H1 (cell line): ENCODE measurements at regions not wholly inside any gene's neighbourhood (a gene's known extent, or its start where the extent isn't known, plus 50 kb on each side); places are given as distances from the start of the nearest gene placed in this dataset.

Source experiments
- BACH1 ChIP-seq: IDR thresholded peaks from 2 replicates; pipeline ENCODE4 v1.6.1; 2012; ENCODE audit warnings: low read length, improper control_type of control experiment
- BRCA1 ChIP-seq: IDR thresholded peaks from 2 replicates; pipeline ENCODE4 v1.6.1; 2012; ENCODE audit warnings: low read depth, low read length, improper control_type of control experiment
- CHD2 ChIP-seq: IDR thresholded peaks from 2 replicates; pipeline ENCODE4 v1.6.1; 2012; ENCODE audit warnings: low read length, improper control_type of control experiment
- CTCF ChIP-seq, 3 experiments: IDR thresholded peaks; 1 replicate in 2 of 3; 2 replicates in 1 of 3; pipeline versions ENCODE4 v1.5.1 to v1.6.1; 2011; ENCODE audit warnings: low read length in 3 of 3, mild to moderate bottlenecking in 3 of 3, inconsistent platforms in 2 of 3, low read depth in 1 of 3, moderate library complexity in 1 of 3; ENCODE audit not compliant: insufficient read depth in 1 of 3; ENCODE audit errors: control extremely low read depth in 1 of 3
- EP300 ChIP-seq, 2 experiments: IDR thresholded peaks; 1 replicate in 1 of 2; 2 replicates in 1 of 2; pipeline ENCODE4 v1.6.1; 2011 to 2012; ENCODE audit warnings: low read depth in 2 of 2, low read length in 2 of 2, mild to moderate bottlenecking in 2 of 2, borderline replicate concordance in 1 of 2, inconsistent platforms in 1 of 2, moderate library complexity in 1 of 2
- EZH2 ChIP-seq: fragments of 200-600 bp; sonication (generic); IDR thresholded peaks from 2 replicates; pipeline ENCODE4 v1.7.1; 2012; ENCODE audit warnings: low read depth, mild to moderate bottlenecking, moderate library complexity, low read length, inconsistent platforms; ENCODE audit not compliant: severe bottlenecking
- KDM4A ChIP-seq: IDR thresholded peaks from one replicate; pipeline ENCODE4 v1.7.1; 2012; ENCODE audit warnings: low read depth, mild to moderate bottlenecking, moderate library complexity, low read length, inconsistent platforms; ENCODE audit not compliant: severe bottlenecking
- POLR2A ChIP-seq, 2 experiments: IDR thresholded peaks; 1 replicate in 1 of 2; 2 replicates in 1 of 2; pipeline ENCODE4 v1.6.1; 2011; ENCODE audit warnings: low read depth in 2 of 2, low read length in 2 of 2, mild to moderate bottlenecking in 2 of 2; ENCODE audit errors: control extremely low read depth in 1 of 2
- POLR2AphosphoS5 ChIP-seq: IDR thresholded peaks from 2 replicates; pipeline ENCODE4 v1.6.1; 2011; ENCODE audit warnings: low read depth, low read length
- SRF ChIP-seq: IDR thresholded peaks from 2 replicates; pipeline ENCODE4 v1.6.1; 2011; ENCODE audit warnings: mild to moderate bottlenecking, low read depth, low read length, moderate library complexity
- ZNF274 ChIP-seq: IDR thresholded peaks from 2 replicates; pipeline ENCODE4 v1.7.0; 2012; ENCODE audit warnings: low read length, borderline replicate concordance; ENCODE audit errors: extremely low read depth

- no peak for TF ChIP-seq POLR2AphosphoS5
- no peak for TF ChIP-seq BACH1
- TF ChIP-seq CTCF (IDR thresholded peaks at IDR 0.05; ENCODE audit: control extremely low read depth in 1 of 3, insufficient read depth in 1 of 3, low read depth in 1 of 3, low read length in 3 of 3): no peak
- no peak for TF ChIP-seq KDM4A
- no peak for TF ChIP-seq BRCA1
- TF ChIP-seq SRF: no peak
- no peak for TF ChIP-seq POLR2A (IDR thresholded peaks at IDR 0.05; ENCODE audit: control extremely low read depth in 1 of 2, low read depth in 2 of 2, low read length in 2 of 2)
- TF ChIP-seq ZNF274: no peak
- no peak for TF ChIP-seq EZH2
- no peak for TF ChIP-seq CHD2
- no peak for TF ChIP-seq EP300 (IDR thresholded peaks at IDR 0.05; ENCODE audit: borderline replicate concordance in 1 of 2, low read depth in 2 of 2, low read length in 2 of 2)
These were observed 801.7 kb downstream of the BRD1 start for GRCh38 chr22:49025791-49026493.
